NT2/D1 (cell line): ENCODE measurements at regions not wholly inside any gene's neighbourhood (a gene's known extent, or its start where the extent isn't known, plus 50 kb on each side); places are given as distances from the start of the nearest gene placed in this dataset.
A peak's percentile ranks its signal among the peaks of the same experiment; 100 is the strongest.
"Not testable (repeated sequence)": the region's sequence is repeated elsewhere in the genome, so short reads cannot be mapped to it uniquely, and the experiment has no call there.

ENCODE experiments used
- DNase-seq: peaks from one replicate; pipeline ENCODE4 v3.0.0-alpha.2; 2011; ENCODE audit warnings: low read depth, low spot score
- H3K27me3 ChIP-seq: 2 replicates; pipeline ENCODE4 v1.6.0; 2011; ENCODE audit warnings: mild to moderate bottlenecking; ENCODE audit not compliant: insufficient read length, insufficient read depth
- H3K36me3 ChIP-seq: 2 replicates; pipeline ENCODE4 v1.6.1; 2011; ENCODE audit warnings: mild to moderate bottlenecking, low read length, mixed read lengths; ENCODE audit not compliant: insufficient read depth, insufficient read length
- H3K4me1 ChIP-seq: 2 replicates; pipeline ENCODE4 v1.5.1; 2011; ENCODE audit not compliant: insufficient read depth, insufficient read length
- H3K4me3 ChIP-seq: 2 replicates; pipeline ENCODE4 v1.5.1; 2011; ENCODE audit warnings: low read depth; ENCODE audit not compliant: insufficient read length
- H3K9ac ChIP-seq: 2 replicates; pipeline ENCODE4 v1.6.0; 2011; ENCODE audit warnings: low read depth; ENCODE audit not compliant: insufficient read length
- H3K9me3 ChIP-seq: 2 replicates; pipeline ENCODE4 v1.5.1; 2011; ENCODE audit warnings: mild to moderate bottlenecking, low read length; ENCODE audit not compliant: insufficient read depth
- SUZ12 ChIP-seq: IDR thresholded peaks from 2 replicates; pipeline ENCODE4 v1.6.1; 2011; ENCODE audit not compliant: insufficient read length, insufficient read depth; ENCODE audit errors: extremely low read depth
- YY1 ChIP-seq: IDR thresholded peaks from 2 replicates; pipeline ENCODE4 v1.6.1; 2011; ENCODE audit not compliant: insufficient read length, insufficient read depth
- ZNF274 ChIP-seq: IDR thresholded peaks from 2 replicates; pipeline ENCODE4 v1.6.1; 2011; ENCODE audit warnings: mild to moderate bottlenecking, low read depth, low read length

DNA sequence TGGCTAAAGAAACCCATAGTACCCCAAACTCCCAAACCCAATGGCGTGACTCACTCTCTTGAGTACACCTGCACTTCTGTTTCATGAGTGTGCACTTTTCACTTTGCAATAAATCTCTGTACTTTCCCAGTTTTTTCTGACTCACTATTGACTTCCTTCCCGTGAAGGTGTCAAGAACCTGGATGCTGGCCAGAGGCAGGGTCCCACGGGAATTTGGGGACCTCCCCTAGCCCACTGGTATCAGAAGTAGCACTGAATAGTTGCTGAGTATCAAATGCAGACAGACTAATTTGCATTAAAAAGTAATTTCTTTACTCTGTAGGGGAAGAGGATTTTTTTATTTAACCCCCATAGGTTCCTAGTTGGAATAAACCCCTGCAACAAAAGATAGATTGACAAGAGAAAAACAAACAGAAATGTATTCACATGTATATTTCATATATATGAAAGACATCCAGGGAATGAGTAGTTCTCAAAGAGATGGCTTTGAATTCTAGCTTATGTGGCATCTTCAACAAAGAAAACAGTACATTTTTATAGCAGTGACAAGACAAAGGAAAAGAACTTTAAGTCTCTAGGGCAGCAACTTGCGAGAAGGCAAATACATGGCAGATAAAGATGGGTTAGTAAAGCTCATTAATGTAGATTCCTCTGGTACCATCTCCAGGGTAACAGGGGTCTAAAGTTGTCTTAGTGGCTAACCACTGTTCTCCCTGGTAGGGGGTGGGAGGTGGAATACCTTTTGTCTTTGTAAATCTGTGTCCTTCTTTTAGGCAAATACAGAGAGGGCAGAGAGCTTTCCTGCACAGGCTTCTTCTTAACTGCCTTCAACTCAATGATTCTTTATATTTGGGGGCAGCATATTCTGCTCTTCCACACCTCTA lies 385.5 kb upstream of the PDZRN3 start:
- Histone ChIP-seq H3K9ac (no peak overlapping the region), H3K36me3 (no peaks in the 10 kb centered on the region), H3K4me3 (no peak overlapping the region), H3K4me1 (no peaks in the 10 kb centered on the region), H3K9me3 (no peaks in the 10 kb centered on the region), H3K27me3 (no peaks in the 10 kb centered on the region)
- peak; percentile 56 for DNase-seq
- TF ChIP-seq ZNF274 (no peak), SUZ12 (no peak), YY1 (no peak)

DNA sequence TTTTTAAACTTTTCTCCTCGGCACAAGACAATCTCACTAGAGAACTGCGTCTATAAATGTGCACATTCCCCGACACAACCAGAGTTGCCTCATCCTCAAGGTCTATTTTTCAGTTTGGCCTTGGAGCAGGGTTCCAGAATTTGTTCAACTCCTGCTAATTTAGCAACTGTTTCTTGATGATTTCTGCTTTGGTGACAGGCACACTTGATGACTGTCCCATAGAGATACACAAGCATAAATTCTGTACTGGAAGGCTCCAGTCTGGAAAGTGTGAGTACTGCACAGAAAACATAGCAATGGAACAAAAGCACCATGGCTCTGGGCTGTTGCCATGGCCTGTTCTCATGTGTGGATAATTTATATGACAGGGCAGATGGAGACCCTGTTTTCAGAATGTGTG lies 379.6 kb upstream of the PDZRN3 start:
- TF ChIP-seq ZNF274 (no peak), YY1 (no peak), SUZ12 (no peak)
- H3K27me3 ChIP-seq: no peaks in the 10 kb centered on the region
- H3K36me3 ChIP-seq: no peaks in the 10 kb centered on the region
- H3K9ac ChIP-seq: no peak overlapping the region
- H3K4me3 ChIP-seq: no peak overlapping the region
- no peaks in the 10 kb centered on the region for H3K9me3 ChIP-seq
- DNase-seq: no peak
- H3K4me1 ChIP-seq: no peaks in the 10 kb centered on the region

DNA sequence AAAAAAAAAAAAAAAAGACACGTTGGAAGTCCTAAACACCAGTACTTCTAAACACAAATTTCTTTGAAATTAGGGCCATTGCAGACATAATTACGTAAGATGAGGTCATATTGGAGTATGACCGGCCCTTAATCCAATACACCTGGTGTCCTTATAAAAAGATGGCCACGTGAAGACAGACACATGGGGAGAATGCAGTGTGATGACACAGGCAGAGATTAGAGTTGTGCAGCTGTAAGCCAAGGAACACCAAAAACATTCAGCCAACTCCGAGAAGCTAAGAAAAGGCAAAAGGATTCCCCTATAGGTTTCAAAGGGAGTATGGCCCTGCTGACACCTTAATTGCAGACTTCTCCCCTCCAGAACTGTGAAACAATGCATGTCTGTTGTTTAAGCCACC lies 379.0 kb upstream of the PDZRN3 start:
- Histone ChIP-seq H3K9me3 (no peaks in the 10 kb centered on the region), H3K9ac (no peak overlapping the region), H3K27me3 (no peaks in the 10 kb centered on the region), H3K4me3 (no peak overlapping the region), H3K4me1 (no peaks in the 10 kb centered on the region), H3K36me3 (no peaks in the 10 kb centered on the region)
- no peak for DNase-seq
- no peak for TF ChIP-seq ZNF274
- TF ChIP-seq SUZ12: no peak
- TF ChIP-seq YY1: no peak

DNA sequence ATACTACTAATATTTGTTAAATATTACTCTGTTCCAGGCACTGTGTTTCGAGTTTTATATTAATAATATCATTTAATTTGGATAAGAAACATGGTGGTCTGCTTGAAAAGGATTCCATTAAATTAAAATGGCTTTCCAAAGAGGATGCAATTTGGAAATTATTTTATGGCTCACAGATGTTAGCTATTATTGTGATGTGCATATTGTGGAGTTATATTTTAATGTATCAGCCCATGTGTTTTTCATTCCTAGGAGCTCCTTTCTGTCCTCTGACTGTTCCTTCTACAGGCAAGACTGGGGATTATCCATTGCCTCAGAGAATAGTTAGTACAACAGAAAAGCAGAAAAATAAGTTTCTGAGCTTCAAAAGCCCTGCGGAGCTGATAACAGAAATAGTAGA lies 376.7 kb upstream of the PDZRN3 start:
- Histone ChIP-seq H3K4me3 (no peak overlapping the region), H3K36me3 (no peaks in the 10 kb centered on the region), H3K9ac (no peak overlapping the region), H3K9me3 (no peaks in the 10 kb centered on the region), H3K27me3 (no peaks in the 10 kb centered on the region), H3K4me1 (no peaks in the 10 kb centered on the region)
- DNase-seq: no peak
- TF ChIP-seq SUZ12 (no peak), YY1 (no peak), ZNF274 (no peak)

DNA sequence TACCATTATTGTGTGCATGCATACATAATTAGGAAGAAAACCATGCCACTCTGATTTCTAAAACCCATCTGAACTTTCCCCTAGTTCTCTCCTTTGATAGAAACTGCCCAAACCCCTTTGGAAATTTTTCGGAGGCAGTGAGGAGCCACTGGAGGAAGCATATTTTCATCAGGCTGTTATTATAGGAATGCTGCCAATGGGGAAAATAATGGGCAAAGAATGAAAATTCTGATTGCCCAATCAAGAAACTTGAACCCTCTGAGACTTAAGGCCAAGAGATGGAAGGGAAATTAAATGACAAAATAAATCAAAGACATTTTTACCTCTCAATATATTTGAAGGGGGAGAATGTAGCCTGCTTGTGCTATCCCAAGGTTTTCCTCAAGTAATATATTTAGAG lies 376.0 kb upstream of the PDZRN3 start:
- TF ChIP-seq ZNF274 (no peak), YY1 (no peak), SUZ12 (no peak)
- no peaks in the 10 kb centered on the region for H3K4me1 ChIP-seq

DNA sequence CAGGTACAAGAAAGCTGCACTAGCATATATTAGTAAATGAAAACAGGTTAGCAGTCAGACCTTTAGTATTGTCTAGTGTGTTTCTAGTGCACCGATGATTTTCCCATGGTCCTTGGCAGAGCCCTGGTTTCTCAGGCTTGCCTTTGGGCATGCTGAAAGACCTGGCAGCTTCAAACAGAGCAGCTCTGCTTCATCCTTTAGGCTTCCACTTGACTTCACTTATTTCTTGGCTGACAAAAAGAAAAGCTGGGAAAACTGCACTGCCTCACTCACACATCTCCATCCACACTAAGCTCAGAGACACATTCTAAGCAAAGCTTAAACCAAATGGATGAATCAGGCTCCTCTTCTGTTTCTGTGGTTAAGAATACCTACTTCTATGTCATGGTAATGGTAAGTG lies 374.8 kb upstream of the PDZRN3 start:
- Histone ChIP-seq H3K4me1 (no peaks in the 10 kb centered on the region), H3K9ac (no peak overlapping the region), H3K36me3 (no peaks in the 10 kb centered on the region), H3K27me3 (no peaks in the 10 kb centered on the region), H3K4me3 (no peak overlapping the region), H3K9me3 (no peaks in the 10 kb centered on the region)
- DNase-seq: no peak
- TF ChIP-seq SUZ12 (no peak), YY1 (no peak), ZNF274 (no peak)

More for the DNA sequence above, 376.0 kb upstream of the PDZRN3 start:
- no peak for DNase-seq
- no peaks in the 10 kb centered on the region for H3K9me3 ChIP-seq
- H3K27me3 ChIP-seq: no peaks in the 10 kb centered on the region
- H3K4me3 ChIP-seq: no peak overlapping the region
- H3K36me3 ChIP-seq: no peaks in the 10 kb centered on the region
- H3K9ac ChIP-seq: no peak overlapping the region

DNA sequence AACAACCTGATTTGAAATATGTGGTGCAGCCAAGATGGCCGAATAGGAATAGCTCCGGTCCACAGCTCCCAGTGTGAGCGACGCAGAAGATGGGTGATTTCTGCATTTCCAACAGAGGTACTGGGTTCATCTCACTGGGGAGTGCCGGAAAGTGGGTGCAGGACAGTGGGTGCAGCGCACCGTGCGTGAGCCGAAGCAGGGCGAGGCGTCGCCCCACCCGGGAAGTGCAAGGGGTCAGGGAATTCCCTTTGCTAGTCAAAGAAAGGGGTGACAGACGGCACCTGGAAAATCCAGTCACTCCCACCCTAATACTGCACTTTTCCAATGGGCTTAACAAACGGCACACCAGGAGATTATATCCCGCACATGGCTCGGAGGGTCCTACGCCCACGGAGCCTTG lies 365.9 kb upstream of the PDZRN3 start:
- H3K9me3 ChIP-seq: peaks cover 14% of the 10 kb centered on the region
- not testable (repeated sequence) for H3K9ac ChIP-seq, DNase-seq, H3K36me3 ChIP-seq, H3K4me1 ChIP-seq, H3K27me3 ChIP-seq, H3K4me3 ChIP-seq

DNA sequence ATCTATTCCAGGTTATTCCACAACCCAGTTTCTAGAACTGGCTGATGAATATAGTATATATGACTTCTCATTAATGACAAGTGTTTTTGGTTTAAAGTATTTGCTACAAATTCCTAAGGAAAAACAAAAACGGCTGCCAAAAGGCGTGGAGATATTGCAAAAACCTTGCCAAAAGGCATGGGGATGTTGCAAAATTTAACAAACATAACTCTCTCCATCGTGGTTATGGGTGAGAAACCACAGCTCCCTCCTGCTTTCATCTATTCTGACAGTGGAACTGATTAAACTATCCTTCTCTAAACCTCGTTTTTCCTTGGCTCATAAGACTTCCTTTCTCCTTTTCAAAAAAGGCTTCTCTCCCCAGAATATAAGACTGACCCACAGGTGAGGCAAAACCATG lies 342.0 kb upstream of the PDZRN3 start:
- Histone ChIP-seq H3K36me3 (no peaks in the 10 kb centered on the region), H3K9ac (no peak overlapping the region), H3K9me3 (peaks cover 19% of the 10 kb centered on the region), H3K4me3 (no peak overlapping the region), H3K4me1 (no peaks in the 10 kb centered on the region), H3K27me3 (no peaks in the 10 kb centered on the region)
- TF ChIP-seq YY1 (no peak), ZNF274 (no peak), SUZ12 (no peak)
- DNase-seq: no peak
